ENCODE measurements at regions not wholly inside any gene's neighbourhood (a gene's known extent, or its start where the extent isn't known, plus 50 kb on each side); places are given as distances from the start of the nearest gene placed in this dataset.

- peaks cover 7% of the 10 kb centered on the region for H3K9me3 ChIP-seq (ENCODE audit: control insufficient read depth, insufficient read depth, low read length)
- no peaks in the 10 kb centered on the region for H3K36me3 ChIP-seq (ENCODE audit: control insufficient read depth, insufficient read depth, low read length)
- no peak overlapping the region for H3K4me3 Mint-ChIP-seq
- intact Hi-C loops (cut with micrococcal nuclease), result no loop called here
- no peak for TF ChIP-seq CTCF (IDR thresholded peaks at IDR 0.05)
- H3K27me3 ChIP-seq (ENCODE audit: control insufficient read depth, insufficient read depth, low read length), result no peaks in the 10 kb centered on the region
- 97% methylated on average over 2 of the region's 2 CpGs for WGBS (ENCODE audit: insufficient coverage)
- H3K27ac ChIP-seq (ENCODE audit: low read length), result no peak overlapping the region
- H3K4me1 Mint-ChIP-seq, result no peaks in the 10 kb centered on the region
- no peaks in the 10 kb centered on the region for H3K27me3 Mint-ChIP-seq (ENCODE audit: low read depth in 2 of 2)
- peaks cover 7% of the 10 kb centered on the region for H3K36me3 Mint-ChIP-seq
- H3K4me1 ChIP-seq (ENCODE audit: control insufficient read depth, insufficient read depth, low read length), result no peaks in the 10 kb centered on the region
- no peak overlapping the region for H3K27ac Mint-ChIP-seq
- peaks cover 4 to 5% of the 10 kb centered on the region in 2 donors for H3K9me3 Mint-ChIP-seq
- no peak overlapping the region for H3K4me3 ChIP-seq (ENCODE audit: low read length)
- DNase-seq (no peak), ATAC-seq (no peak)
These were observed 83.8 kb upstream of the PLEKHG7 start for GRCh38 chr12:92619026-92619425.

- Histone ChIP-seq H3K4me1 (ENCODE audit: control insufficient read depth, insufficient read depth, low read length) (no peaks in the 10 kb centered on the region), H3K27me3 (ENCODE audit: control insufficient read depth, insufficient read depth, low read length) (no peaks in the 10 kb centered on the region), H3K36me3 (ENCODE audit: control insufficient read depth, insufficient read depth, low read length) (no peaks in the 10 kb centered on the region), H3K4me3 (ENCODE audit: low read length) (no peak overlapping the region), H3K9me3 (ENCODE audit: control insufficient read depth, insufficient read depth, low read length) (no peaks in the 10 kb centered on the region), H3K27ac (ENCODE audit: low read length) (no peak overlapping the region)
- DNase-seq, result no peak
- H3K4me3 Mint-ChIP-seq, result no peak overlapping the region
- no peaks in the 10 kb centered on the region for H3K4me1 Mint-ChIP-seq
- H3K36me3 Mint-ChIP-seq, result no peaks in the 10 kb centered on the region
- H3K27ac Mint-ChIP-seq, result no peak overlapping the region
- no peak for ATAC-seq
- H3K27me3 Mint-ChIP-seq (ENCODE audit: low read depth in 2 of 2), result no peaks in the 10 kb centered on the region
- H3K9me3 Mint-ChIP-seq, result no peaks in the 10 kb centered on the region
- TF ChIP-seq CTCF (IDR thresholded peaks at IDR 0.05), result no peak
- intact Hi-C loops (cut with micrococcal nuclease), result no loop called here
- no CpG with 5 or more reads among the region's 2 CpGs for WGBS (ENCODE audit: insufficient coverage)
These were observed 87.1 kb upstream of the PLEKHG7 start for GRCh38 chr12:92615703-92616102.

GRCh38 chr12:92615086-92615485 lies 87.7 kb upstream of the PLEKHG7 start:
- no peaks in the 10 kb centered on the region for H3K27me3 Mint-ChIP-seq (ENCODE audit: low read depth in 2 of 2)
- Histone ChIP-seq H3K4me1 (ENCODE audit: control insufficient read depth, insufficient read depth, low read length) (no peaks in the 10 kb centered on the region), H3K9me3 (ENCODE audit: control insufficient read depth, insufficient read depth, low read length) (no peaks in the 10 kb centered on the region), H3K4me3 (ENCODE audit: low read length) (no peak overlapping the region), H3K27ac (ENCODE audit: low read length) (no peak overlapping the region), H3K36me3 (ENCODE audit: control insufficient read depth, insufficient read depth, low read length) (no peaks in the 10 kb centered on the region), H3K27me3 (ENCODE audit: control insufficient read depth, insufficient read depth, low read length) (no peaks in the 10 kb centered on the region)
- intact Hi-C loops (cut with micrococcal nuclease), result no loop called here
- no peak overlapping the region for H3K4me3 Mint-ChIP-seq
- no peaks in the 10 kb centered on the region for H3K36me3 Mint-ChIP-seq
- H3K4me1 Mint-ChIP-seq, result no peaks in the 10 kb centered on the region
- no peak for TF ChIP-seq CTCF (IDR thresholded peaks at IDR 0.05)
- no peak overlapping the region for H3K27ac Mint-ChIP-seq
- ATAC-seq (no peak), DNase-seq (no peak)
- no peaks in the 10 kb centered on the region for H3K9me3 Mint-ChIP-seq

- WGBS (ENCODE audit: insufficient coverage), result 90% methylated on average over 4 of the region's 4 CpGs
- no peaks in the 10 kb centered on the region for H3K27me3 Mint-ChIP-seq (ENCODE audit: low read depth in 2 of 2)
- no peaks in the 10 kb centered on the region for H3K36me3 ChIP-seq (ENCODE audit: control insufficient read depth, insufficient read depth, low read length)
- H3K27ac Mint-ChIP-seq, result no peak overlapping the region
- no peak overlapping the region for H3K4me3 ChIP-seq (ENCODE audit: low read length)
- no peaks in the 10 kb centered on the region for H3K27me3 ChIP-seq (ENCODE audit: control insufficient read depth, insufficient read depth, low read length)
- no peaks in the 10 kb centered on the region for H3K9me3 Mint-ChIP-seq
- H3K27ac ChIP-seq (ENCODE audit: low read length), result no peak overlapping the region
- no peaks in the 10 kb centered on the region for H3K36me3 Mint-ChIP-seq
- ATAC-seq (no peak), DNase-seq (no peak)
- no peaks in the 10 kb centered on the region for H3K4me1 ChIP-seq (ENCODE audit: control insufficient read depth, insufficient read depth, low read length)
- TF ChIP-seq CTCF (IDR thresholded peaks at IDR 0.05), result no peak
- H3K4me1 Mint-ChIP-seq, result no peaks in the 10 kb centered on the region
- no peaks in the 10 kb centered on the region for H3K9me3 ChIP-seq (ENCODE audit: control insufficient read depth, insufficient read depth, low read length)
- H3K4me3 Mint-ChIP-seq, result no peak overlapping the region
- intact Hi-C loops (cut with micrococcal nuclease), result no loop called here
These were observed 88.3 kb upstream of the PLEKHG7 start for GRCh38 chr12:92614502-92614901.

Measured in natural killer cell (primary cell).